B cell (primary cell): ENCODE measurements at regions not wholly inside any gene's neighbourhood (a gene's known extent, or its start where the extent isn't known, plus 50 kb on each side); places are given as distances from the start of the nearest gene placed in this dataset.

Experiments used
- ATAC-seq: fragments of 200-7000 bp; cut with Tn5 transposase; one replicate; pipeline ENCODE4 v1.10.0; 2021; ENCODE audit warnings: low read depth, mild to moderate bottlenecking, moderate number of reproducible peaks, moderate library complexity
- CTCF ChIA-PET: fragments of 350-600 bp; sonication (Branson Sonifier 250); formaldehyde crosslinking; loops from one replicate; lab custom pipeline; 2021; ENCODE audit warnings: antibody characterized with exemption, inconsistent platforms; lab: Charles Lee
- POLR2A ChIA-PET: fragments of 350-600 bp; sonication (Branson Sonifier 250); formaldehyde crosslinking; loops from one replicate; lab custom pipeline; 2021; ENCODE audit warnings: antibody characterized with exemption; lab: Charles Lee
- DNase-seq: peaks from one replicate; pipeline ENCODE4 v3.0.0; 2013
- H2AFZ ChIP-seq: 2 replicates; pipeline ENCODE4 v1.6.1; 2012; ENCODE audit warnings: mild to moderate bottlenecking, low read depth, low read length; ENCODE audit not compliant: insufficient read depth, poor library complexity, severe bottlenecking
- H3K27ac ChIP-seq, 2 donors: 1 replicate in 1 of 2; 2 replicates in 1 of 2; pipeline ENCODE4 v1.5.1; 2012 to 2013; ENCODE audit warnings: low read length in 2 of 2, mild to moderate bottlenecking in 2 of 2, moderate library complexity in 1 of 2
- H3K27me3 ChIP-seq, 4 experiments: fragments of 200-600 bp in 1 of 4; sonication (generic) in 1 of 4; replicated peaks in 1 of 4; 1 replicate in 2 of 4; 2 replicates in 2 of 4; pipeline versions ENCODE4 v1.6.1 to v1.7.0; 2013 to 2016; ENCODE audit warnings: low read length in 3 of 4, mild to moderate bottlenecking in 2 of 4, mixed read lengths in 1 of 4, moderate library complexity in 1 of 4; ENCODE audit not compliant: insufficient read depth in 4 of 4, control insufficient read depth in 3 of 4; ENCODE audit errors: control extremely low read depth in 1 of 4
- H3K36me3 ChIP-seq, 2 experiments: replicated peaks in 1 of 2; 1 replicate in 1 of 2; 2 replicates in 1 of 2; pipeline versions ENCODE4 v1.6.1 to v1.7.1; 2013; ENCODE audit warnings: low read length in 1 of 2; ENCODE audit not compliant: insufficient read depth in 2 of 2, control insufficient read depth in 1 of 2; ENCODE audit errors: control extremely low read depth in 1 of 2, extremely low read depth in 1 of 2
- H3K4me1 ChIP-seq, 2 donors: fragments of 200-600 bp in 1 of 2; sonication (generic) in 1 of 2; 1 replicate in 1 of 2; 2 replicates in 1 of 2; pipeline versions ENCODE4 v1.5.1 to v1.6.1; 2013 to 2017; ENCODE audit warnings: low read length in 2 of 2; ENCODE audit not compliant: control insufficient read depth in 2 of 2, insufficient read depth in 2 of 2
- H3K4me2 ChIP-seq: replicated peaks from 2 replicates; pipeline ENCODE3; 2012; ENCODE audit warnings: mild to moderate bottlenecking, low read depth, low read length; ENCODE audit not compliant: poor library complexity, severe bottlenecking
- H3K4me3 ChIP-seq, 5 experiments: fragments of 200-600 bp in 1 of 5; sonication (generic) in 1 of 5; 1 replicate in 3 of 5; 2 replicates in 2 of 5; pipeline versions ENCODE4 v1.5.1 to v1.7.0; 2011 to 2016; ENCODE audit warnings: low read length in 4 of 5, mild to moderate bottlenecking in 4 of 5, low read depth in 2 of 5, control low read depth in 1 of 5, moderate library complexity in 1 of 5; ENCODE audit not compliant: insufficient read depth in 1 of 5; ENCODE audit errors: control extremely low read depth in 1 of 5, extremely low read depth in 1 of 5
- H3K79me2 ChIP-seq: fragments of 200-600 bp; sonication (generic); one replicate; pipeline ENCODE4 v1.6.0; 2016; ENCODE audit warnings: low read length; ENCODE audit not compliant: control insufficient read depth, insufficient read depth
- H3K9ac ChIP-seq: fragments of 200-600 bp; sonication (generic); 2 replicates; pipeline ENCODE4 v1.6.1; 2017; ENCODE audit warnings: mild to moderate bottlenecking, low read length, moderate library complexity
- H3K9me3 ChIP-seq, 3 donors: one replicate each; pipeline versions ENCODE4 v1.6.1 to v1.7.1; 2013; ENCODE audit warnings: low read length in 2 of 3; ENCODE audit not compliant: control insufficient read depth in 2 of 3, insufficient read depth in 1 of 3; ENCODE audit errors: control extremely low read depth in 1 of 3
- H4K20me1 ChIP-seq: 2 replicates; pipeline ENCODE4 v1.6.0; 2012; ENCODE audit warnings: mild to moderate bottlenecking, low read length; ENCODE audit not compliant: insufficient read depth, control insufficient read depth, poor library complexity, severe bottlenecking
- H3K27ac Mint-ChIP-seq: one replicate; pipeline ENCODE4 v1.8.0; 2021; ENCODE audit warnings: mixed read lengths
- H3K27me3 Mint-ChIP-seq: one replicate; pipeline ENCODE4 v1.8.0; 2021; ENCODE audit warnings: mixed read lengths
- H3K4me1 Mint-ChIP-seq: one replicate; pipeline ENCODE4 v1.8.0; 2021; ENCODE audit warnings: mixed read lengths
- H3K4me3 Mint-ChIP-seq: one replicate; pipeline ENCODE4 v1.8.0; 2021; ENCODE audit warnings: mixed read lengths
- H3K9me3 Mint-ChIP-seq: one replicate; pipeline ENCODE4 v1.8.0; 2022; ENCODE audit warnings: mixed read lengths; ENCODE audit not compliant: insufficient read depth
- CTCF ChIP-seq: fragments of 200-600 bp; IDR thresholded peaks from one replicate; pipeline ENCODE4 v1.8.0; 2022; ENCODE audit warnings: antibody characterized with exemption, mild to moderate bottlenecking
- EZH2 ChIP-seq: IDR thresholded peaks from 2 replicates; pipeline ENCODE4 v1.6.1; 2012; ENCODE audit warnings: borderline replicate concordance, low read depth, mild to moderate bottlenecking, moderate library complexity, low read length; ENCODE audit not compliant: insufficient read depth, poor library complexity, severe bottlenecking
- WGBS: methylation state at CpG from one replicate; pipeline ENCODE4 v1.1.5; 2013; ENCODE audit warnings: missing lambda C conversion rate; ENCODE audit not compliant: insufficient coverage; 5-methylcytosine and 5-hydroxymethylcytosine counted together
- intact Hi-C: fragments of 100-400 bp; cut with micrococcal nuclease; formaldehyde crosslinking; loops from one replicate; pipeline ENCODE4 v1.10.0; 2022

GRCh38 chr9:25876248-25876647 is 198.0 kb upstream of the TUSC1 start:
- H3K27me3 Mint-ChIP-seq = no peaks in the 10 kb centered on the region
- no peak for DNase-seq
- no peak overlapping the region for H3K27ac Mint-ChIP-seq
- POLR2A ChIA-PET = no interaction called here
- no peaks in the 10 kb centered on the region for H3K79me2 ChIP-seq
- no peak overlapping the region for H2AFZ ChIP-seq
- no peaks in the 10 kb centered on the region for H4K20me1 ChIP-seq
- H3K4me3 Mint-ChIP-seq = no peak overlapping the region
- no peak for ATAC-seq
- H3K4me1 Mint-ChIP-seq = no peaks in the 10 kb centered on the region
- peaks cover 4% of the 10 kb centered on the region for H3K9me3 Mint-ChIP-seq
- H3K9me3 ChIP-seq = no peaks in the 10 kb centered on the region
- no peak overlapping the region for H3K4me3 ChIP-seq
- no peak overlapping the region for H3K27ac ChIP-seq
- H3K36me3 ChIP-seq = no peaks in the 10 kb centered on the region
- no peaks in the 10 kb centered on the region for H3K27me3 ChIP-seq
- H3K9ac ChIP-seq = no peak overlapping the region
- no CpG with 5 or more reads among the region's 1 CpG for WGBS
- no peak overlapping the region for H3K4me2 ChIP-seq
- H3K4me1 ChIP-seq = no peaks in the 10 kb centered on the region
- CTCF ChIA-PET = no interaction called here
- TF ChIP-seq CTCF (no peak), EZH2 (no peak)
- intact Hi-C loops = no loop called here

DNA sequence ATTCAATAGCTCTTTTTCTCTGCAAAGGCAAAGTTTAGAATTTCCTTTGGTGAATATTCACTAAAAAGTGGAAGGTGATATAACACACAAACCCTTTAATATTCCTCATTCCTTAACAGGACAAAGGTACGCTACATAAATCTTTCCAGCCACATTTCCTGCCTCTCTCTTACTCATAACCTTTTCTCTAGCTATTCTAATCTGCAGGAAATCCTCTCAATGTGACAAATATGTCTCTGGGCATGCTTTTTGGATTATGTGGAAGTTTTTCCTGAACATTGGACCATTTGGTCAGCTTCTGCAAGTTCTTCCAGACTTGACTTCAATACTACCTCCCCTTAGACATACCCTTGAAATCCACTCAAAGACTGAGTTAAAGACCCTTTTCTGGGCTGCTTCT is 186.3 kb upstream of the TUSC1 start:
- Mint-ChIP-seq H3K4me3 (no peak overlapping the region), H3K4me1 (no peaks in the 10 kb centered on the region), H3K27ac (no peak overlapping the region), H3K9me3 (peaks cover 3% of the 10 kb centered on the region), H3K27me3 (no peaks in the 10 kb centered on the region)
- Histone ChIP-seq H3K27me3 (no peaks in the 10 kb centered on the region), H3K36me3 (no peaks in the 10 kb centered on the region), H3K9ac (no peak overlapping the region), H3K27ac (no peak overlapping the region), H3K4me1 (no peaks in the 10 kb centered on the region), H4K20me1 (no peaks in the 10 kb centered on the region), H3K4me3 (no peak overlapping the region), H3K79me2 (no peaks in the 10 kb centered on the region), H3K9me3 (no peaks in the 10 kb centered on the region), H3K4me2 (no peak overlapping the region), H2AFZ (no peak overlapping the region)
- TF ChIP-seq EZH2 (no peak), CTCF (no peak)
- ChIA-PET POLR2A (no interaction called here), CTCF (no interaction called here)
- no CpG with 5 or more reads among the region's 1 CpG for WGBS
- DNase-seq = no peak
- intact Hi-C loops = no loop called here
- ATAC-seq = no peak
